Ovary (tissue), 7 donors: ENCODE measurements at regions not wholly inside any gene's neighbourhood (a gene's known extent, or its start where the extent isn't known, plus 50 kb on each side); places are given as distances from the start of the nearest gene placed in this dataset.

ENCODE experiments used
- DNase-seq, 5 donors: peaks; one replicate each; pipeline ENCODE4 v3.0.0-alpha.2; 2019 to 2020
- H3K27ac ChIP-seq, 2 donors: fragments of 200-600 bp; one replicate each; pipeline versions ENCODE4 v1.5.1 to v1.8.0; 2019 to 2022
- H3K27me3 ChIP-seq: fragments of 200-600 bp; one replicate; pipeline ENCODE4 v1.8.0; 2022
- H3K36me3 ChIP-seq: fragments of 200-600 bp; sonication (generic); one replicate; pipeline ENCODE4 v1.5.1; 2019
- H3K4me1 ChIP-seq: one replicate; pipeline ENCODE4 v1.8.1; 2013; ENCODE audit warnings: mild to moderate bottlenecking, moderate library complexity; ENCODE audit not compliant: insufficient read depth
- H3K4me3 ChIP-seq: fragments of 200-600 bp; sonication (generic); one replicate; pipeline ENCODE4 v1.5.1; 2017
- H3K9me3 ChIP-seq, 2 donors: fragments of 200-600 bp in 1 of 2; sonication (generic) in 1 of 2; one replicate each; pipeline versions ENCODE4 v1.5.1 to v1.8.1; 2013 to 2019; ENCODE audit warnings: mild to moderate bottlenecking in 1 of 2, moderate library complexity in 1 of 2
- EP300 ChIP-seq: sonication (generic); formaldehyde crosslinking; IDR thresholded peaks from one replicate; pipeline ENCODE4 v1.6.1; 2017; ENCODE audit warnings: antibody characterized with exemption
- POLR2A ChIP-seq: fragments of 450-650 bp; IDR thresholded peaks from one replicate; pipeline ENCODE4 v1.6.1; 2017; ENCODE audit warnings: antibody characterized with exemption, mild to moderate bottlenecking, moderate library complexity
- WGBS, 3 donors: extraction: QIAGEN DNeasy Blood & Tissue Kit in 1 of 3; methylation state at CpG; one replicate each; pipeline versions ENCODE4 v1.1.5 to v1.1.7; 2013 to 2017; 5-methylcytosine and 5-hydroxymethylcytosine counted together
- intact Hi-C, 4 donors: fragments of 100-400 bp; cut with DNase I; formaldehyde crosslinking; loops; one replicate each; pipeline versions ENCODE4 v1.11.0 to v1.15.1; 2022 to 2023
- TF ChIP-seq, protein P1 (sequence below), 3 donors: fragments of 450-650 bp in 2 of 3; fragments of 200-600 bp in 1 of 3; IDR thresholded peaks; one replicate each; pipeline versions ENCODE4 v1.5.1 to v1.8.0; 2016 to 2022; ENCODE audit warnings: antibody characterized with exemption in 3 of 3, mild to moderate bottlenecking in 1 of 3
- donor health status: DM: no; HTN: no; CAD: no; lungs with moderate emphysema.
- donor health status: DM: no; HTN: no; CAD: no.
- donor health status: Bipolar disorder and iron deficiency.
- donor health status: DM: no; HTN: no; CAD: no.
- donor health status: DM: yes; HTN: yes; CAD: no.

- TF ChIP-seq EP300 (no peak), POLR2A (no peak)
- TF ChIP-seq, protein P1, sequence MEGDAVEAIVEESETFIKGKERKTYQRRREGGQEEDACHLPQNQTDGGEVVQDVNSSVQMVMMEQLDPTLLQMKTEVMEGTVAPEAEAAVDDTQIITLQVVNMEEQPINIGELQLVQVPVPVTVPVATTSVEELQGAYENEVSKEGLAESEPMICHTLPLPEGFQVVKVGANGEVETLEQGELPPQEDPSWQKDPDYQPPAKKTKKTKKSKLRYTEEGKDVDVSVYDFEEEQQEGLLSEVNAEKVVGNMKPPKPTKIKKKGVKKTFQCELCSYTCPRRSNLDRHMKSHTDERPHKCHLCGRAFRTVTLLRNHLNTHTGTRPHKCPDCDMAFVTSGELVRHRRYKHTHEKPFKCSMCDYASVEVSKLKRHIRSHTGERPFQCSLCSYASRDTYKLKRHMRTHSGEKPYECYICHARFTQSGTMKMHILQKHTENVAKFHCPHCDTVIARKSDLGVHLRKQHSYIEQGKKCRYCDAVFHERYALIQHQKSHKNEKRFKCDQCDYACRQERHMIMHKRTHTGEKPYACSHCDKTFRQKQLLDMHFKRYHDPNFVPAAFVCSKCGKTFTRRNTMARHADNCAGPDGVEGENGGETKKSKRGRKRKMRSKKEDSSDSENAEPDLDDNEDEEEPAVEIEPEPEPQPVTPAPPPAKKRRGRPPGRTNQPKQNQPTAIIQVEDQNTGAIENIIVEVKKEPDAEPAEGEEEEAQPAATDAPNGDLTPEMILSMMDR (IDR thresholded peaks at IDR 0.05), result no peak
- no peak for DNase-seq
- 81 to 89% (median 85%) methylated on average over 4 of the region's 4 CpGs for WGBS, 3 donors
- Histone ChIP-seq H3K9me3 (no peaks in the 10 kb centered on the region), H3K36me3 (no peaks in the 10 kb centered on the region), H3K27ac (no peak overlapping the region), H3K4me3 (no peak overlapping the region), H3K27me3 (no peaks in the 10 kb centered on the region), H3K4me1 (no peaks in the 10 kb centered on the region)
- intact Hi-C loops, result no loop called here
These were observed 1438.1 kb upstream of the TENM3 start for GRCh38 chr4:180805101-180805500.

DNA sequence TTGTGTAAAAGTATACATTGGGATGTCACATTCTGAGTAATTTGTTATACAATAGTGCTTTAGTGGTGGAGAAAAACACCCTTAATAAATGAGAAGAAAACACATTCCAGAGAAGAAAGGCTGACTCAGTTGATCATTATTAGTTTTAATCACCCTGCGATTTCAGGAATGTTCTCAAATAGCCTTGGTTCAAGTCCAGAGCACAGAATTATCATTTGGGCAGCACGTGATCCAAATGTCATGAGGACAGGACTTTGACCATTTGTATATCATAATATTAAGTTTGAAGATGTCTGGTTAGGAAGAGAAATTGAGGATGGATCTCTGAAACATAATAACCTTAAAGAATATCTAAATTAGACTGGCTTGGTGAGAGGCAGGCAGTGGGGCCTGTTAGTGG lies 1434.3 kb upstream of the TENM3 start:
- no peak overlapping the region for H3K27ac ChIP-seq
- no peaks in the 10 kb centered on the region for H3K4me1 ChIP-seq
- intact Hi-C loops, result no loop called here
- WGBS, 3 donors, result 42 to 58% (median 50%) methylated on average over 2 of the region's 2 CpGs
- TF ChIP-seq, protein P1 (IDR thresholded peaks at IDR 0.05), result no peak
- no peak for TF ChIP-seq POLR2A
- H3K9me3 ChIP-seq, result no peaks in the 10 kb centered on the region
- no peak for DNase-seq
- H3K36me3 ChIP-seq, result no peaks in the 10 kb centered on the region
- H3K4me3 ChIP-seq, result no peak overlapping the region
- no peaks in the 10 kb centered on the region for H3K27me3 ChIP-seq

GRCh38 chr4:180809439-180809838 lies 1433.8 kb upstream of the TENM3 start:
- 52 to 60% (median 55%) methylated on average over 4 of the region's 4 CpGs for WGBS, 3 donors
- no peaks in the 10 kb centered on the region for H3K9me3 ChIP-seq
- no peaks in the 10 kb centered on the region for H3K4me1 ChIP-seq
- intact Hi-C loops, result no loop called here
- H3K4me3 ChIP-seq, result no peak overlapping the region
- H3K36me3 ChIP-seq, result no peaks in the 10 kb centered on the region
- no peaks in the 10 kb centered on the region for H3K27me3 ChIP-seq
- no peak overlapping the region for H3K27ac ChIP-seq
- TF ChIP-seq POLR2A (no peak), EP300 (no peak)
- TF ChIP-seq, protein P1 (IDR thresholded peaks at IDR 0.05), result no peak
- no peak for DNase-seq

DNA sequence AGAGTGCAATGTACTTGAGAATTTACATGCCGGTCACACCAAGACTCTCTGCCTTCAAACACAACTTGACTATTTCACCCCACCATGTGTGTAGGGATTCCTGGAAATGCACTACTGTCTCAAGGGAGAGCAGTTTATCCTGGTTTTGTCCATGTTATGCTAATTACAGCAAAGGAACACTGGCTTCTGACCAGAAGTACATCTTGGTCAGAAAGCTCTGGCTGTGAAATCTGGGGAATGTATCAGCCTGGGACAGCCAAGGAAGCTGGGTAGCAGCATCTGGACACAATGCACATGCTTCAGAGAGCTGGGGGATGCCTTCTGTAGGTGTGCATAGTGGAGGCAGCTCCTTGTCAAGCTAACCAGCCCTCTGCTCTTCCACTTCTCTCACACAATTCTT lies 1432.6 kb upstream of the TENM3 start:
- Histone ChIP-seq H3K27me3 (no peaks in the 10 kb centered on the region), H3K27ac (no peak overlapping the region), H3K36me3 (no peaks in the 10 kb centered on the region), H3K4me1 (no peaks in the 10 kb centered on the region), H3K4me3 (no peak overlapping the region), H3K9me3 (no peaks in the 10 kb centered on the region)
- intact Hi-C loops, result no loop called here
- WGBS, 3 donors, result 80 to 83% (median 80%) methylated on average over 1 of the region's 1 CpG
- TF ChIP-seq, protein P1 (IDR thresholded peaks at IDR 0.05), result no peak
- TF ChIP-seq POLR2A, result no peak
- no peak for TF ChIP-seq EP300
- DNase-seq, result no peak

DNA sequence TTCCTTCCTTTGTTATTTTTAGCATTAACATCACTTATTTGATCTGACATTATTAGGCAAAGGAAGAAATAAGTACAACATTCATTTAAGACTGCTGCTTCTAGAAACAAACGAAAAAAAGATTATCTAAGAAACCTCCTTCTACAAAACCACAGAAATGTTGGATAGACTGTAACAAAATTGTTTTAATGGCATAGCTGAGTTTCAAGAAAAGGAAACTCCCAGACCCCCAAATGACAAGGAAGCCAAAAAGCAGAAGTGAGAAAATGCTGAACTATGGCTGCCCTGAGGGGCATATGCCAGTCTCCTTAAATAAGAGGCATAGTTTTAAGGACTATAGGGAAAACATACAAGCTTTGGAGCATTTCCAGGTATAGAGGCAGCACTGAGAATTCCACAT lies 1431.6 kb upstream of the TENM3 start:
- 0% methylated on average over 1 of the region's 1 CpG for WGBS, 3 donors
- Histone ChIP-seq H3K4me3 (no peak overlapping the region), H3K27ac (no peak overlapping the region), H3K4me1 (no peaks in the 10 kb centered on the region), H3K9me3 (no peaks in the 10 kb centered on the region), H3K27me3 (no peaks in the 10 kb centered on the region), H3K36me3 (no peaks in the 10 kb centered on the region)
- intact Hi-C loops, result no loop called here
- TF ChIP-seq, protein P1 (IDR thresholded peaks at IDR 0.05), result no peak
- TF ChIP-seq EP300 (no peak), POLR2A (no peak)
- DNase-seq, result no peak
